ENCODE measurements at regions not wholly inside any gene's neighbourhood (a gene's known extent, or its start where the extent isn't known, plus 50 kb on each side); places are given as distances from the start of the nearest gene placed in this dataset.

GRCh38 chr14:62030387-62030786 lies 268.2 kb downstream of the SNAPC1 start:
- no peak overlapping the region for H2AK9ac ChIP-seq (replicated peaks; ENCODE audit: low read depth, low read length, poor library complexity)
- intact Hi-C loops (cut with micrococcal nuclease) = no loop called here
- WGBS, 2 experiments (ENCODE audit: extremely low coverage in 2 of 2, insufficient read length in 1 of 2) = no CpG with 5 or more reads among the region's 3 CpGs
- no peak overlapping the region for H3K4me2 ChIP-seq (ENCODE audit: low read depth, low read length)
- no peak for ATAC-seq (ENCODE audit: low read depth)
- TF ChIP-seq CHD1 (IDR thresholded peaks at IDR 0.05; ENCODE audit: low read depth, low read length) (no peak), RFX5 (IDR thresholded peaks at IDR 0.05; ENCODE audit: low read depth, low read length) (no peak), SMC3 (IDR thresholded peaks at IDR 0.05; ENCODE audit: low read depth, low read length) (no peak), FOS (IDR thresholded peaks at IDR 0.05; ENCODE audit: low read depth, low read length) (no peak), RCOR1 (IDR thresholded peaks at IDR 0.05; ENCODE audit: insufficient replicate concordance, low read length) (no peak), USF2 (IDR thresholded peaks at IDR 0.05; ENCODE audit: low read depth, low read length) (no peak)
- H2BK20ac ChIP-seq (ENCODE audit: low read depth, low read length) = no peak overlapping the region
- no peak overlapping the region for H3K4me3 ChIP-seq (ENCODE audit: insufficient read depth, low read depth, low read length)
- H2BK120ac ChIP-seq (ENCODE audit: low read depth, low read length) = no peak overlapping the region
- no peak overlapping the region for H4K8ac ChIP-seq (ENCODE audit: low read depth in 2 of 2, low read length in 2 of 2)
- H3K4me1 ChIP-seq (ENCODE audit: control insufficient read depth, insufficient read depth, low read length) = peaks cover 2% of the 10 kb centered on the region; the same call in 1 of the 2 replicates
- BruUV-seq (replicated peaks) = no TSS peak
- no peaks in the 10 kb centered on the region for H3K27me3 ChIP-seq (ENCODE audit: control insufficient read depth, insufficient read depth, low read length)
- no peak overlapping the region for H4K5ac ChIP-seq (ENCODE audit: low read depth, low read length)
- no peak overlapping the region for H3K18ac ChIP-seq (ENCODE audit: low read depth, low read length)
- H4K91ac ChIP-seq (ENCODE audit: insufficient read depth, low read depth, low read length) = no peak overlapping the region
- no peak overlapping the region for H2BK5ac ChIP-seq (ENCODE audit: low read depth, low read length, poor library complexity, severe bottlenecking)
- no peaks in the 10 kb centered on the region for H3K36me3 ChIP-seq (ENCODE audit: control insufficient read depth, insufficient read depth, low read length)
- ChIA-PET CTCF (no interaction called here), POLR2A (ENCODE audit: unreplicated experiment) (no interaction called here)
- H3K4ac ChIP-seq (ENCODE audit: low read depth, low read length) = no peak overlapping the region
- H3K9me3 ChIP-seq (ENCODE audit: control insufficient read depth, insufficient read depth, low read length) = no peaks in the 10 kb centered on the region
- no peak overlapping the region for H3K9ac ChIP-seq (ENCODE audit: low read depth, low read length)
- no peaks in the 10 kb centered on the region for H4K20me1 ChIP-seq (ENCODE audit: insufficient read depth, low read length)
- in situ Hi-C loops (cut with MboI; ENCODE audit: low sequenced_read_pairs) = no loop called here
- H3K27ac ChIP-seq (ENCODE audit: insufficient read depth, low read length) = no peak overlapping the region
- H3K9me1 ChIP-seq (ENCODE audit: insufficient read depth, low read length) = no peaks in the 10 kb centered on the region
- no peak overlapping the region for H3K14ac ChIP-seq (replicated peaks; ENCODE audit: low read depth, low read length)
- no peak overlapping the region for H2BK15ac ChIP-seq (ENCODE audit: low read depth, low read length)
- no peak overlapping the region for H2AK5ac ChIP-seq (ENCODE audit: low read depth, low read length)
- H3K79me1 ChIP-seq (ENCODE audit: low read depth in 1 of 2, low read length in 2 of 2) = no peaks in the 10 kb centered on the region
- no peak overlapping the region for H2AFZ ChIP-seq (replicated peaks; ENCODE audit: low read length, poor library complexity)
- no peak overlapping the region for H3K56ac ChIP-seq (ENCODE audit: extremely low read depth, insufficient read depth, low read length)
- H3K23ac ChIP-seq (ENCODE audit: low read depth, low read length) = no peak overlapping the region
- DNase-seq = no peak
- dilution Hi-C loops (cut with HindIII; ENCODE audit: low sequenced_read_pairs, unreplicated experiment) = no loop called here

Data from IMR-90 (cell line).